Ishikawa (cell line): ENCODE measurements at regions not wholly inside any gene's neighbourhood (a gene's known extent, or its start where the extent isn't known, plus 50 kb on each side); places are given as distances from the start of the nearest gene placed in this dataset.

Source experiments
- EP300 ChIP-seq: IDR thresholded peaks from 2 replicates; pipeline ENCODE4 v1.6.1; 2012; ENCODE audit warnings: borderline replicate concordance
- RAD21 ChIP-seq: IDR thresholded peaks from 2 replicates; pipeline ENCODE4 v1.6.1; 2012; ENCODE audit warnings: low read depth
- ZBTB7A ChIP-seq: IDR thresholded peaks from 2 replicates; pipeline ENCODE4 v1.6.1; 2012; ENCODE audit warnings: low read depth
- TF ChIP-seq, protein P1 (sequence below): IDR thresholded peaks from 2 replicates; pipeline ENCODE4 v1.6.1; 2012

- TF ChIP-seq ZBTB7A (no peak), RAD21 (no peak), EP300 (no peak)
- TF ChIP-seq, protein P1, sequence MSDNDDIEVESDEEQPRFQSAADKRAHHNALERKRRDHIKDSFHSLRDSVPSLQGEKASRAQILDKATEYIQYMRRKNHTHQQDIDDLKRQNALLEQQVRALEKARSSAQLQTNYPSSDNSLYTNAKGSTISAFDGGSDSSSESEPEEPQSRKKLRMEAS = no peak
These were observed 214.2 kb downstream of the KITLG start for GRCh38 chr12:88366101-88366500.
